Stimulated activated CD4-positive, alpha-beta T cell treated with anti-CD3 and anti-CD28 coated beads, Interleukin-1b, Interleukin-23, amount 100 ng/mL, for 1 hour (primary cell): ENCODE measurements at regions not wholly inside any gene's neighbourhood (a gene's known extent, or its start where the extent isn't known, plus 50 kb on each side); places are given as distances from the start of the nearest gene placed in this dataset.
"Not testable (repeated sequence)": the region's sequence is repeated elsewhere in the genome, so short reads cannot be mapped to it uniquely, and the experiment has no call there.

Source experiments
- DNase-seq, 2 donors: peaks; one replicate each; pipeline ENCODE4 v3.0.0-alpha.2; 2020; ENCODE audit warnings: low read depth in 2 of 2

DNA sequence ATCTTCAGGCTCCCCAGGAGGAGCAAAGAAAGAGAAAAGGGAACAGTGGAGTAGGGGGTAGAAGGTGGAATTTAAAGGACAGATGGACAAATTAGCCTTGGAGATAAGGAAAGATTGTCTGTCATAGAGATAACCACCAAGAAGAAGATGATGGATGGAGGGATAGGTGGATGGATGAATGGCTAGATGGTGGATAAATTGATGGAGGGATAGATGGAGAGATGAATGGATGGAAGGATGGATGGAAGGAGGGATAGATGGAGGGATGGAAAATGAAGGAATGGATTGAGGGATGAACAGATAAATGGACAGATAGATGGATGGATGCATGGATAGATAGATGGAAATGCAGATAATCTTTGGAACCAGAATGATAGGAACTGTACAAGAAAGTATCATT, 102.8 kb downstream of the TNFAIP3 start:
- no peak for DNase-seq

DNA sequence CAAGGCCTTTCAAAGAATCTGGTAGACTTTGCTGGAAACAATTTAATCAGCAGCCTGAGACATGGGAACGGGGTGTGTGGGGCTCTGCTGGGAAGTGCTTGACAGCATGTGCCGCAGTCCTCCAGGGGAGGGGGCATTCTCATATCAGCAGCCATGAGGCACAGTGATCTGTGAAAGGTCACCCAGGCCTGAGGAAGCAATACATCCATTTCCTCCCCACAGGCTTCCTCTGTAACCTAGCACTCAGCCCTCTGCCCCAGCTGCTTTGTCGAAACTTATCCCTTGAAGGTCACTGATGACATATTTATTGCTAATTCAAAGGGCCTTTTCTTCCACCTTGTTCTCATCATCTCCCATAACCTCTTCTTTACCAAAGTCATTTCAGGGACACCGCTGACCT, 103.3 kb downstream of the TNFAIP3 start:
- no peak for DNase-seq

DNA sequence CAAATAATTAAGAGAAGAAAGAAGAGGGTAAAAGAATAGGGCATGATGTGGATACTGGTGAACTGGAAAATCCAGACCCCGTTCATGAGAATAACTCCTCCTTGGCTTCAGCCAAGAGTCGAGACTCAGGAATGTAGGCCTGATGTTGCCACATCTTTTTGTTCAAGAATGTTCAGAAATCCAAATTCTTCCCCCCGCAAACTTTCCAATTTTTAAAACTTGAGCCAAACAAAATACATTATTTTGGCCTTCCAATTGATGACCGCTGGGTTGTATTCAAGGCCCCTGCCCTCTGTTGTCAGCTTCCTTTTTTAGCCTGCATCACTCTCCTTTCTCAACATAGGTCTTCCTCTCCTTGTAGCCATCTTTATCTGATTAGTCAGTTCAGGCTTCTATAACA, 106.1 kb downstream of the TNFAIP3 start:
- no peak for DNase-seq

DNA sequence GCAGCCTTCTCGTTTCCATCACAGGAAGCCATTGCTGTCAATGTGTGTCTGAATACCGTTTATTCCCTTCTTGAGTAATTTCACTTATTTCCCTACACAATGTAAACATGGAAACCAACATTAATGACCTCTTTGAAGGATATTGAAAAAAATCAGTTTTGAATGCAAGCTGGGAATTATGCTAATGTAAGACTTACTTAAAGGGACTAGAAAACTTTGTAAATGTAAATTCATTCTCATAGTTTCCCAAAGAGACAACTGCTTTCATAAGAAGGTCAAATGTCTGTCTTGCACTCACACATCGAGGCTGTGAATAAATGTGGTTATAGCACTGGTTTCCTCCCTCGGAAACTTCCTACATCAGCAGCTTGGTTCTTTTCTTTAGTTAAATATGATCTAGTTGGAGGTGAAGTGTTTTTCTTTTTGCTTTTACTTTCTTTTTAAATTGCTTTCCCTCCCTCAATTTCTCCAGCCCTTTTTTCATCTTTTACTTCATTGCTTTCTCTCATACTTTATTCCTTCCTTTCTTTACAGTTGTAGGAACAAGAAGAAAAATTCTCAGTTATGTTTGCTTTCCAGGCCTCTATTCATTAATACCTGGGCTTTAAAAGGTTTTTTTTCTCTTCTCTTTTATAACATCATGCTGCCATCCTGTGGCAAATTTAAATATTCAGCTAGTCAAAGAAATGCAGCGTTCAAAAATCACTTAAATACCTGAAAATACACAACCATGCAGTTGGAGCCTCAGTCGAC, 108.3 kb downstream of the TNFAIP3 start:
- DNase-seq = no peak

DNA sequence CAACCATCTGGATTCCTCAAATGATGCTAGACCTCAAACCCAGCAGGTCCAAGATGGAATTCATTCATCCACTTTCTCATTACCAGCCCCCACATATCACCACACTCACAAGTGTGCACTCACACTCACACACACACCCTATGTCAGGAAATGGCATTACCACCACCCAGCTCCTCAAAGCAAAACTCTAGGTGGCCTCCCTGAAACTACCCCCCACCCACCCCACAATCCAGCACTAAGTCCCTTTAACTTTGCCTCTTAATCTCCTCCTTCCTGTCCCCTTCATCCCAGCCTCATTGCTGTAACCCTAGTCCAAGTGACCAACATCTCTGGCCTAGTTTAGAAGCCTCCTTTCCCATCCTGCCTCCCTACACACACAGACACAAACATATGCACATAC, 109.4 kb downstream of the TNFAIP3 start:
- DNase-seq = no peak

DNA sequence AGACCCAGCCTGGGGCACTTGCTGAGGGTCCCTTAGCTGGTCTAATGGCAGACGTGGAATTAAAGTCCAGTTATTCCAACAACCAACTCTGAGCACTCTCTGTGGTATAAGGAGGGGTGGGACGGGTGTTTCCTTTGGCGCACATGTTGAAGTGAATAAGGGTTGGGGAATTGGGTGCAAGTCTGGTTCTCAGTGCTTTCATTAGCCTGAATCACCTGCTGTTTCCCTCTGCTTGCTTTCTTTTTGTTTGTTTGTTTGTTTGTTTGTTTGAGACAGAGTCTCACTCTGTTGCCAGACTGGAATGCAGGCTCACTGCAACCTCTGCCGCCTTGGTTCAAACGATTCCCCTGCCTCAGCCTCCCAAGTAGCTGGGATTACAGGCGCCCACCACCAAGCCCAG, 110.1 kb downstream of the TNFAIP3 start:
- no peak for DNase-seq

DNA sequence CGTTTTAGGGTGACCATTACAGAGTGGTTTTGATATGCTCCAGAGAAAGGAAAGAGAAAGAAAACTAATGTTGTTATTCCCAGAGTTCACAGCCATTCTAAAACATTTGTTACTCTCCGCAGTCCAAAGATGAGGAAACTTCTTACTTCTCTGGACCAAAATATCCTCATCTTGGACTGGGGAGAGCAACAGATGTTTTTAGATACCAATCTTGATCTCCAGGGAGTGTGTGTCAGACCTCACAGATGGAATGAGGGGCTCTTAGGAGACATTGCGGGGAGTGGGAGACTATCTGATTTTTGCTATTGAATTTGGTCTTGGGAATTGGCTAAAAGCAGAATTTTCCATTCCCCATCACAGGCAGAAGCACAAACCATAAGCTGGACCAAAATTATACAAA, 110.8 kb downstream of the TNFAIP3 start:
- no peak for DNase-seq

DNA sequence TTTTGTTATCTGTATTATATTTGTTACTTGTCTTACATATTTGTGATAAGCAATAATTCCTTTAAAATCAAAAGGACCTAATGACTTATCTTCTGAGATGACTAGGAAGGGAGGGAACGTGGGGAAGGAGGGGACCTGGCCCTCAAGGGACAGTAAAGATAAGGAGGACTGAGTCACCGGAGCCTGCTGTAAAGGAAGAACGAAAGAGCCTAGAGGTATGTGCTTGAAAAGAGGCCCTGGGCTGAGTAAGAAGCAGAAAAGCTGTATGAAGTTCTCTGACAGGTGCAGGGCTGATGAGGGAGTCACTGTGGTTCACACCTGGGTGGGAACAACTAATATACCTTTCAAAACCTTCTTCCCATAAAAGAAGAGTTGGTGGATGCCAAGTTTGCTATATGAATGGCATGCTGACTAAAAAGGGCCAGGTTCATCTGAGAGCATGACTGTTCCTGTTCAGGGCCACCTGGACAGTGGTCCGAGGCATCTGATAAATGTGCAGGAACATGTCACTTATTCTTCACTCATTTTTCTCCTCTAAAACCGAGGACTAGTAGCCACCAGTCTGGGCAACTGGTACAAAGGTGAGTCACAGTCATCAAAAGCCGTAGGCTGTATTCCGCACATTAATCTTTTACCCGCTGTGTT, 111.3 kb downstream of the TNFAIP3 start:
- no peak for DNase-seq

DNA sequence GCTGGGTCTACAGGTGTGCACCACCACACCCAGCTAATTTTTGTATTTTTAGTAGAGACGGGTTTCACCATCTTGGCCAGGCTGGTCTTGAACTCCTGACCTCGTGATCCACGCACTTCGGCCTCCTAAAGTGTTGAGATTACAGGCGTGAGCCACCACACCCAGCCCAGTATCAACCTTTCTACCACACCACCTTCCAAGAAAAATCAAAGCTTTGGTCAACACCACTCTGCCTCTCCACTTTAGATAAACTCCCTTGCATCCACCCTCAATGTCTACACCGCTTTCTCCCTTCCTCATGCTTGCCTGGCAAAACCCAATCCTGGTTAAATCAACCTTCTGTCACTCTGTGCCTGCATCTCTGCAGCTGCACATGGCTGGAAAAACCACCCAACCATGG, 112.2 kb downstream of the TNFAIP3 start:
- DNase-seq = not testable (repeated sequence)

DNA sequence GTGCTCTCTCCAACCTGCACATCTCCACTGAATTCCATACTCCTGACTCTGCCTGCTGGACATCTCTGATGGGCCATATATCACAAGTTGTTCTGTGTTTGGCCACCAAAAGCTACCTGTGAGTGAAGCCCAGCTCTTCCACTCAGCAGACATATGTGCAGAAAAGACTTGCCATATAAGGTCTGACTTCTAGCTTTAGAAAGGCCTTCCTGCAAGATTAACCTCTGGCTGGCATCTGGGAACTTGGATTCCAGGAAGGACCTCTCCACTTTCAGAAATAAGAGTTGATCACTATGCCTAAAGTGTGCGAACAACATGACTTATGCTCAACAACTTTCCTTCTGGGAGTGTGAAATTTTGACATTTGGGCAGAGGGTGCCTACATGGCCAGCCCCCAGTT, 113.7 kb downstream of the TNFAIP3 start:
- DNase-seq = no peak

DNA sequence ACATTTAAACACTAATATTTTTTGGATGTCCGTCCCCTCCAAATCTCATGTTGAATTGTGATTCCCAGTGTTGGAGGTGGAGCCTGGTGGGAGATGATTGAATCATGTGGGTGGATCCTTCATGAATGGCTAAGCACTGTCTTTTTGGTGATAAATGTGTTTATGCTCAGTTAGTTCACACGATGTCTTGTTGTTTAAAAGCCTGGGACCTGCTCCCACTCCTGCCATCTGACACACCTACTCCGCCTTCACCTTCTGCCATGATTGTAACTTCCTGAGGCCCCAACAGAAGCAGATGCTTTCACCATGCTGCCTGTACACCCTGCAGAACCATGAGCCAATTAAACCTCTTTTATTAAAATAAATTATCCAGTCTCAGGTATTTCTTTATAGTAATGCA, 114.7 kb downstream of the TNFAIP3 start:
- no peak for DNase-seq

DNA sequence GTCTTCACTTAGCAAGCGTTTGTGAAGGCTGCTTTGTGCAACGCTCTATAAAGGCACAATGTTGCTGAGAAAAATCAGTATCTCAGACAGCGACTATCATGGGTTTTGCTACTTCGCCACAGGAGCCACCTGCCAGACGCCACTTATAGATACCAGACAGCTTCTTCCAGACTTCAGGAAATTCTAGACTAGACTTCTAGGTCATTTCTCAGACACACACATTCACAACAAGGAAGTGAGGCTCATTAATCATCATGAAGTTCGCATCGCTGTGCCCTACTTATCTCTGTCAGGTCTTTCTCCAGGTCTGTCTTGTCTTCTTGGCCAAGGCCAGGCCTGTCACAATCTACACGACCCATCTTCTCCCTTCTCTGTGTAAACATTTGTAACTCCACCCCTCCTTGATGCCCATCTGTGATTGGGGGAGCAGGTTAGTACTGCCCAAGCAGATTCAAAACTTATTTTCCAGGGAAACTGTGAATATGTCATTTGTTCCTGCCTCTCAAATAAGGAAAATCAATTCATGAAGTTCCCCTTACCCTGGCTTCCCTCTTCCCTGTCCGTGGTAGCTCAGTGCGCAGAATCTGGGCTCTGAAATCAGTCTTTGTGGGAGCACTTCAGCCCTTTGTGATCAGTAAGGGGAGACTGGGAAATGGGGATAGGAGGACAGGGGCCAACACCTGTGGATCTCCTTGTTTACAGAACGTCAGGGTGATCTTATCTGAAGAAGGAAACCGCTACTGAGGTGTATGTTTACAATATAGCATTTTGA, 115.5 kb downstream of the TNFAIP3 start:
- no peak for DNase-seq

DNA sequence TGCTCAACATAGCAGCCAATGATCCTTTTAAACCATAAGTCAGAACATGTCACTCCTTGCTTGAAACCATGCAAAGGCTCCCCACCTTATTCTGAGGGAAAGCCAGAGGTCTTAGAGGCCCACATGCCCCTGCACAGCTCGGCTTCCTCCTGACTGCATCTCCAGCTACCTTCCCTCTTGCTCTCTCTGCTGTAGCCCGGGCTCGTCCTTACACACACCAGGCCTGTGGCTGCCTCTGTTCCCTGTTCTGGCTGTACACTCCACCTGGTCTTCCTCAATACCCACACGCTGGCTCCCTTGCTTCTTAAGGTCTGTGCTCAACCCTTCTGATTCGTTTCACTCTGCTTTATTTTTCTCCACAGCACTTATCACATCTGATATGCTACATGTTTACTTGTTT, 116.2 kb downstream of the TNFAIP3 start:
- no peak for DNase-seq

DNA sequence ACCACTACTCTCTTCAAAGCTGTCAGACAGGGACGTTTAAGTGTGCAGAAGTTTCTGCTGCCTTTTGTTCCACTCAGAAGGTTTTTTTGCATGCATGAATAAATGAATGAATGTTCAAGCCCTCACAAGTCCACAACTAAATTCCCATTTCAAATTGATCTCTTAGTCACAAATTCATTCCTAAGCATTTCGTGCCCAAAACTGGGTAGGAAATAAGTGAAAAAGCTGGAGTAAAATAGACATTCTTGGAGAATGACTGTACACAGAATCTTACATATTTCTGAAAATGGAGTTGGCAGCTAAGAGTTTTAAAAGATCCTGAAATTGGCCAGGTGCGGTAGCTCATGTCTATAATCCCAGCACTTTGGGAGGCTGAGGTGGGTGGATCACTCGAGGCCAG, 117.6 kb downstream of the PERP start:
- DNase-seq = no peak

DNA sequence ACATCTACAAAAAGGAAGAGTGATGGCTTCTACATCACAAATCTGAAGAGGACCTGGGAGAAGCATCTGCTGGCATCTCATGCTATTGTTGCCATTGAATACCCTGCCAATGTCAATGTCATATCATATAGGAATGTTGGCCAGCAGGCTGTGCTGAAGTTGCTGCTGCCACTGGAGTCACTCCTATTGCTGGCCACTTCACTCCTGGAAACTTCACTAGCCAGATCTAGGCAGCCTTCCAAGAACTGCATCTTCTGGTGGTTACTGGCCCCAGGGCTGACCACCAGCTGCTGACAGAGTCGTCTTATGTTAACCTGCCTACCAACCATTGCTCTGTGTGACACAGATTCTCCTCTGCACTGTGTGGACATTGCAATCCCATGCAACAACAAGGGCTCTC, 111.8 kb downstream of the PERP start:
- DNase-seq = no peak

DNA sequence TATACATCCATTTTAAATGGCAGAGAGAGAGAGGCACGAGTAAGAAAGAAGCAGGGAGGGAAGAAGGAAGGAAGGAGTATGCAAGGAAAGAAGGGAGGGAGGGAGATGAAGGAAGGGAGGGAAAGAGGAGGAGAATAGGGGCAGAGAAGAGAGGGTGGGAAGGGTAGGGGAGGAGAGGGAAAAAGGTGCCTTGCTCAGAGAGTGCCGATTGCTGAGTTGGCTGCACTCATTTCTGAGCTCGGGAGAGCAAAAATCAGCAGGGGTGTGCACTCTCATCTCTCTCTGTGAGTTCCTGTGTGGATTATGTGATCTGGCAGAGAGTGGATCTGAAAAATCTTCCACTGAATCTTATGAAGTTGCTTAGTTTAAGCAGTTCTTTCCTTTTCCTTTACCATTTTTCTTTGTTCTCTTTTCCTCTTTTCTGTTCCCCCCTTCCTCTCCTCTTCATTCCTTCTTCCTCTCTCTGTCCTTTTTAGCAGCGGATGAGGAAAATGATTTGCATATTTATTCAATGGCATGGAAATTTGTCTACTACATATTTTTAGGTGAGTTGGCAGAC, 108.7 kb downstream of the PERP start:
- no peak for DNase-seq

DNA sequence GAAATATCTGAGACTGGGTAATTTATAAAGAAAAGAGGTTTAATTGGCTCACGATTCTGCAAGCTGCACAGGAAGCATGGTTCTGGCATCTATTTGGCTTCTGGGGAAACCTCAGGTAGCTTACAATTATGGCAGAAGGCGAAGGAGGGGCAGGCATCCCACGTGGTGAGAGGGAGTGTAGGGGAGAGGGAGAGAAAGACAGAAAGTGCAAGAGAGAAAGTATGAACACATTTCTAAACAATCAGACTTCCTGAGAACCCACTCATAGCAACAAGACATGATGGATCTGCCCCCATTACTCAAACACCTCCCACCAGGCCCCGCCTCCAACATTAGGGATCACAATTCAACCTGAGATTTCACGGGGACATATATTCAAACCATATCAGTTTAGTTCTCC, 107.4 kb downstream of the PERP start:
- DNase-seq = no peak

DNA sequence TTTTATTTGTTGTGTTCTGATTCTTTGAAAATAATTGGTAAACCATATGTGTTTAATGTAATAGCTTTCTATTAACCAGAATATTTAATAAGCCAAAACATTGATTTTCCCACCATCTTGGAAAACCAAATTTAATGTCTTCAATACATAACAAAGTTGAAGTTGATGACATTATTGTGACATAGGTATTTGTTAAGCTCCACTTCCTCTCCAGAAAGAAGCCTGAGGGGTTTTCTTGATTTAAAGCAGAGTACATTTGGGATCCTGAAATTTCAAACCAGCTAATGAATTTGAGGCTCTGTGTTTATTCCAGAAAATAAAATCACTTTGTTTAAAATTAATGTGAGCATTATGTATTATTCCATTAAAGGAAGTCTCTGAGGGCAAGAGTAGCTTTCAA, 106.3 kb downstream of the PERP start:
- no peak for DNase-seq

DNA sequence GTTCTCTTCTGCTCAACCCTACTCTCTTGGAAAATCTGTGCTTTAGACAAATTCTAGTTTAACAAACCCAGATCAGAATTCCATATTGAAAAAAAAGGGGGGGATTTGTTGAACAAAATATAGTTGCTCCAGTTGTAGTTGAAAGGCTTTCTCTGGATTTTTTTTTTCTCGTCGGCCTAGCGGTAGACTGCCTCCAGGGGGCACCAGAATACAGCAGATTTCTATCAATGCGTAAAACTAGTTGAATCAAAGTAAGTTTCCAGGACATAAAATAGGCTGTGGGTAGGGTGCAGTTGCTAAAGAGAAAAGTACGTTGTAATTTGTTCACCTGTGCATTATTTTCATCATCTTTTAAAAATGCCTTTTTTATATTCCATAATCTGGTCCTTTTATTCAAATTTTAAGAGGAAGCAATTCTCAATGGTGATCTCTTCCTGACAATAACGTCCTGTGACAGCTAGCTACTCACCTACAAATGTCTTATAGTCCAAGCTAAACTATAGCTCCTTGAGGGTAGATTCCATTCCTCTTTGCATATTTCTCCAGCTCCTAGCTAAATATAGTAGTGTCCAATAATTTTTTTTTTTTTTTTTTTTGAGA, 105.4 kb downstream of the PERP start:
- DNase-seq = peak; percentile 19 to 41

DNA sequence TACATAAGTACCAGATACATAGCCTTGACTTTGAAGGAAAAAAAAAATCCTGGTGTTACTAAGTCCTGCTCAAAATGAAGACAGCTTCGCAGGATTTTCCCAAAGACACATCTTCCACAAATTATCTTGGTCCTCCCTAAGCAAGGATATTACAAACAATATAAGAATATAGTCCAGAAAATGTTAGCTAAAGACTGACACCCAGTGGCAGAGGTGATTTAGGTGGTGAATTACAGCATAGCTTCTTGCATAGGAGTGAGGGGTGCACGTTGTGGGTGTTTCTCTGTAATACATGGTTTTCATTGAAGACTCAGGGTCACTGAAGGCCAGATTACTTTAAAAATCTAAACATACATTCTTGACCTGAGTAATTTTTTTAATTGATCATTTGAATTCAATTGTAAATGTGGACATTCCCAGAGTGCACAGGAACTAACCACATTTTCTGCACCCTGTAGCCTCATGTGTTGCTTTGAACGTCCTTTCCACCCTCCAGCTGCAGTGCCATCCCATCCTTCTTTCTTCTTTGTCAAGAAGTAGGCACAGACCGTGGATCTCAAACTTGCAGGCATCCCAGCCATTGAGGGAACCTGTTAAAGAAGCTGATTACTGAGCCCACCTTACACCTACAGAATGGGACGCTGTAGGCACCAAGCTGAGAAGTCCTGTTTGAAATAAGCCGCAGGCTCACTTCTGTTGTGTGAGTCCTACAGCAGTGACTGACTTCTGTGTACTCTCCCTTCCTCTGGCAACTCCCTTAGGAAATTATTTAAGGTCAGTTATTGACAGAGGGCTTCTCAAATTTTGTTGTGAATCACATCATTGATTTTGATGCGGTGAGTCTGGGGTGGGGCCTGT, 102.6 kb downstream of the PERP start:
- DNase-seq = no peak

DNA sequence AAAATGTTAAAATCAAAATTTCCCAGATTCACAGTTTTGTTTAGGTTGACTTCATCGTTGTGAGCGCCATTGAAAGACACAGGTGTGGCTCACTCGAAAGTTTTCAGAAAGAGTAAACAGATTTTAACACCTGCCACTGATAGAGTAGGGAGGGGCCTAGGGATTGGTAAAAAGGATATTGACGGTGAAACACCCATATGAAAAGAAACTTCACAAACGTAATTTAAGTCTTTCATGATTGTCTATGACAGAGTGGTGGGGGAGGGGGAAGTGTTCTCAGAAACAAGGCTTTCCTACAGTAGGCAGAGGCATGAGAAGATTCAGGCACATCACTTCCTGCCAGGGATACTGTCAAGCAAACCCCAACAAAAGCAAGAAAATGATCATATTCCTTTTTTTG, 101.4 kb downstream of the PERP start:
- DNase-seq = no peak
